ENCODE measurements at regions not wholly inside any gene's neighbourhood (a gene's known extent, or its start where the extent isn't known, plus 50 kb on each side); places are given as distances from the start of the nearest gene placed in this dataset.

- TF ChIP-seq EZH2 (IDR thresholded peaks at IDR 0.05) (no peak), POLR2AphosphoS5 (IDR thresholded peaks at IDR 0.05; ENCODE audit: low read depth, low read length) (no peak), POLR2A (IDR thresholded peaks at IDR 0.05; ENCODE audit: borderline replicate concordance, extremely low read depth, insufficient read depth, insufficient read length) (no peak), CTCF (IDR thresholded peaks at IDR 0.05 in 2 of 3, conservative IDR thresholded peaks at IDR 0.05 in 1 of 3; ENCODE audit: borderline replicate concordance in 1 of 3, insufficient read depth in 1 of 3, low read depth in 2 of 3, low read length in 2 of 3) (no peak), SRF (IDR thresholded peaks at IDR 0.05; ENCODE audit: low read depth) (no peak), YY1 (IDR thresholded peaks at IDR 0.05; ENCODE audit: extremely low read depth, insufficient replicate concordance, low read depth, low read length) (no peak), ZNF274 (IDR thresholded peaks at IDR 0.05; ENCODE audit: low read depth, low read length) (no peak), ZFX (IDR thresholded peaks at IDR 0.05) (no peak), MAX (IDR thresholded peaks at IDR 0.05) (no peak), CEBPB (IDR thresholded peaks at IDR 0.05; ENCODE audit: low read depth) (no peak), SP1 (IDR thresholded peaks at IDR 0.05; ENCODE audit: low read depth) (no peak), EGR1 (IDR thresholded peaks at IDR 0.05; ENCODE audit: low read depth) (no peak)
Observed at GRCh38 chr4:188434643-188435042, 295.4 kb downstream of the TRIML1 start.
